HG03521 (cell line): ENCODE measurements at regions not wholly inside any gene's neighbourhood (a gene's known extent, or its start where the extent isn't known, plus 50 kb on each side); places are given as distances from the start of the nearest gene placed in this dataset.
"Not testable (repeated sequence)": the region's sequence is repeated elsewhere in the genome, so short reads cannot be mapped to it uniquely, and the experiment has no call there.

Experiments used
- ATAC-seq: cut with Tn5 transposase; IDR thresholded peaks from one replicate; pipeline ENCODE4 v1.9.1; 2021; ENCODE audit warnings: mild to moderate bottlenecking, moderate library complexity; ENCODE audit not compliant: unreplicated experiment

DNA sequence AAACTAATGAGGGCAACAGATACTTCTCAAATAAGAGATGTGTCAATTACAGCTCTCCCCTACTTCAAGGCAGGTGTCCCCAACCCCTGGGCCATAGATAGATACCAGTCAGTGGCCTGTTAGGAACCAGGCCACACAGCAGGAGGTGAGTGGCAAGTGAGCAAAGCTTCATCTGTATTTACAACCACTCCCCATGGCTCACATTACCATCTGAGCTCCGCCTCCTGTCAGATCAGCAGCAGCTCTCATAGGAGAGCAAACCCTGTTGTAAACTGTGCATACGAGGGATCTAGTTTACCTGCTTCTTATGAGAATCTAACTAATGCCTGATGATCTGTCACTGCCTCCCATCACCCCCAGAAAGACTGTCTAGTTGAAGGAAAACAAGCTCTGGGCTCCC, 422.1 kb downstream of the GJA1 start:
- ATAC-seq = no peak

DNA sequence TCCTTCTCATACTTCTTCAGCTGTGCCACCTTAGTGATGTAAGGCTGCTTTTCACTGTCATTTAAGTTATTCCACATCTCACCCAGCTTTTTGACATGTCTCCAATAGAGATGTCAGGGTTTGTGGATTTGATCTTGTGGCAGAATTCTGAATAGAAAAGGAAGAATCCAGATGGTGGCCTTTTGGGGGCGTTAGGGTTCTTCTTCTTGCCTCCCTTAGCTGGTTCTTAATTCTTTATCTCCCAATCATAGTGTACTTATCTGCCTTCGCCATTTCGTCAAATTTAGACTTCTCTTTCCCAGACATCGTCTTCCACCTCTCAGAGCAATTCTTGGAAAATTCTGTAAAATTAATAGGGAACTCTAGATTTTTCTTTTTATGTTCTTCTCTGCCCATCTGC, 422.9 kb downstream of the GJA1 start:
- ATAC-seq = no peak

DNA sequence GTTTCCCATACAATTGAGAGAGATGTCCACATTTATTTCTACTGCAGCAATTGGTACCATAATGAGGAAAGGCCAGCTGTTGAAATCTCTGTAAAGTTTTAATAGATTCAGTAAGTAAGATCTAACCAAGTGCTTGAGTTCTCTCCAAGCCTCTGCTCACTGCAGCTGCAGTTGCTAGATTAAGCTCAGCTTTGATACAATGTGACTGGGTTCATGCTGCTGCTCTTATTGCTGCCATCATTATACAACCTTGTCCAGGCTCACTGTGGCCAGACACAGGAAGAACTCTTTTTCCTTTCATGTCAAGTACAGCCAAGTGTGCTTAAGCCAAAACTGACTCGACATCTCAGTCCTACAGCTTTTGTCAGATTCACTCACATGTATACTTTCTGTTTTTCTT, 423.5 kb downstream of the GJA1 start:
- ATAC-seq = no peak

DNA sequence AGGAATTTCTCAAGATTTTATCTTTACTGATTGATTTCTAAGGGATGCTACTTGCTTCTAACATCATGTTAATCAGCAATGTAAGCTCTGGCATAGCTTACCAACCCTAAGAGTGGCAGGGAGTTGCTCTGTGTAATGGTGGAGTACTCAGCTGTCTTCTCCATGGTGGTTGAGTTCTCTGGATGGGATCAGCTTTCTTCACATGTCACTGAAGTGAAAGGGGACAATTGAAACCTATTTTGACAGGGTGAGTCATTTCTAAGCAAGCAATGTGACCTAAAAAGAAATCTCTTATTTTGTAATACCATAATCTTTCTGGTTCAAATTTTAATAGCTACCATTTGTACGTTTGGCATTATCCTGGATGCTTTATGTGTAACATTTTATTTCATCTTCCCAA, 430.4 kb downstream of the GJA1 start:
- no peak for ATAC-seq

DNA sequence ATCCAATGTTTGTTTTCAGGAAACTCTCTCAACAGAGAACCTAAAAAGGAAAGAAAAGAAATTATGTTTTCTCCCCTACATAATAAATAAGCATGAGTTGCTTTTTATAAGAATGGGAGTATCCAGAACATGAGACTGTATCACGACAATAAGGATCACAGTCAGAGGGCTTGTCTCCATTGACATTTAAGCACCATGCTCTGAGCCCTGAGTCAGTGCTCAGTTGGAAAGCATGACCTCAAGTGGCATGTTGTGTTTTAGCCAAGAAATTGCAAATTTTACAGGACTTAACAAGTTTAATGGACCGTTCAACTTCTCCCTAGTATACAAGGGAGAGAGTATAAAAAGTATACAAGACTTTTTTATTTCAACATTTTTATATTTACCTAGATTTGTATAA, 431.6 kb downstream of the GJA1 start:
- ATAC-seq = no peak

DNA sequence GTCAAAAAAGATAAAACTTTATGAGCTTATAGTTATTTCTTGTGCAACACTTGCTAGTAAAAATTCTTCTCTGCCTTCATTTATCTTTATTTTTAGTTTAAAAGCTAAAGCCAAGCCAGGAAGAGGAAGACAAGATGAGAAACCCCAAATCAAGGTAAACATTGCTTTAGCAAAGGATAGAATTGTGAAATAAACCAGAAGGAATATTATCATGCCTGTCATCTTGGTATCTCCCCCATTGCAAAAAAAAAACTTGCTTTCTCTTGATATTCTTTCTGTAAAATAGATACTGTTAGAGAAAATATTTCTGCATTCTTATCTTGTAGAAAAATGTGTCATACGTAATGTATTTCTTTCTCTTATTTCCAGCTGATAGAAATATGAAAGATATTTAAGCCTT, 432.8 kb downstream of the GJA1 start:
- no peak for ATAC-seq

DNA sequence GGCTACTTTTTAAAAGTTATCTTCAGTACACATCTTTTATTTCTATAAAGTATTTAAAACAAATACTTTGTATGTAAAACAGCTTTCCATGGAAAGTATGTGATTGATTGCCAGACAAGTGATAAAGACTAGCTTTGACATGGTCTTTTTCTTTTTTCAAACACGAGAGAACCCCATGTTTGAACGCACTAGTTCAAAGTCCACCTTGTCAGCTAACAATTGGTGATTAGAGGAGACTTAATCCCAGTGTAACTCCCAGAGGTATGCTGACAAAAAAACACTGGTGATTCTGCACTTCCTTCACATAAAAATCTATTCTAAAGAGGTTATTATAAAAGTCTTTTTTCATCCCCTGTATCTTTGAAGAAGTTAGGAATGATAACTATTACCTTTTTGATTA, 438.1 kb downstream of the GJA1 start:
- ATAC-seq = no peak

DNA sequence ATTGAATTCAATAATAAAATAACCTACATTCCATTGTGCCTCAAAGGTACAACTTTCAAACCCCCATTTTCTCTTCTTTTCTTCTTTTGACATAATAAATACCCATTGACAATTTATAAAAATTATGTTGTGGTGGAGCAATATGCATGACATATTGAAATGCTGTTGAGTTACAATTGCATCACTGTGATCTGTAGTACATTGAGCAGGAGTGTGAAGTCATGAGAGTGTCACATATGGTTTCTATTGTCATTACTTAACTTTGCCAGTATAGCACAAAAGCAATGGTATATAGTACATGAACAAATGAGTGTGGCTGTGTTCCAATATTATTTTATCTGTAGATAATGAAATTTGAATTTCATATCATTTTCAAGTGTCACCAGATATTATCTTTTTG, 441.3 kb downstream of the GJA1 start:
- no peak for ATAC-seq

DNA sequence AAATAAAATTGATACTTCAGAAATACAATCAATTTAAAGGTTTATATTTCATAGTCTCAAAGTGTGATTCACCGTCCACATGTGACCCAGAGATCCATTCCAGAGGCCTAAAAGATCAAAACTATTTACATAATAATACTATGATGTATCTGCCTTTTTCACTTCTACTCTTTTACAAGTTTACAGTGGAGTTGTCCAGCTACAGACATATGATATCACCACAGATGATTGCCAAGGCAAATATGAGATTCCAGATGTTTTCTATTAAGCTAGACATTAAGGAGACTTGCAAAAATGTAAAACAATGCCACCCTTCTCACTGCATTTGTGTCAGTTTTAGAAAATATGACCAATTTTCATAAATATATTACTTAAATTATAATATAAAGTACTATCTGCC, 443.7 kb downstream of the GJA1 start:
- ATAC-seq = no peak

DNA sequence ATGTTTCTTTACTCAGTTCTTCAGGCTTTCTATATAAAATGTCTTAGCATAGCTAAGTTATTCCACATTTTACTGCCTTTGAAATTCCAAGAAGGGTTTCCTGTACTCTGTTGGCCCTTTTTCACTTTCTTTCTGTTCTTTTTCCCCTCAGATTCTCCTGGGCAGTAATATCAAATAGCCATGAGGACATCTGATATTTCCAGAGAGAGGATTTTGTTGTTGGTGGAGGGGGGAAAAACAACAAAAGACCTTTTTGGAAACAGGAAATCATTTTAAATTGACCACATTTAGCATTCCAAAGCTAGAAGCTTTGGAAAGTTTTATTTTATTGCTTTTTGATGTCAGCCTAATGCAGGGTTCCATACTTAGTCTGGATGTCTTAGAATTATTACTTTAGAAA, 445.4 kb downstream of the GJA1 start:
- ATAC-seq = no peak

DNA sequence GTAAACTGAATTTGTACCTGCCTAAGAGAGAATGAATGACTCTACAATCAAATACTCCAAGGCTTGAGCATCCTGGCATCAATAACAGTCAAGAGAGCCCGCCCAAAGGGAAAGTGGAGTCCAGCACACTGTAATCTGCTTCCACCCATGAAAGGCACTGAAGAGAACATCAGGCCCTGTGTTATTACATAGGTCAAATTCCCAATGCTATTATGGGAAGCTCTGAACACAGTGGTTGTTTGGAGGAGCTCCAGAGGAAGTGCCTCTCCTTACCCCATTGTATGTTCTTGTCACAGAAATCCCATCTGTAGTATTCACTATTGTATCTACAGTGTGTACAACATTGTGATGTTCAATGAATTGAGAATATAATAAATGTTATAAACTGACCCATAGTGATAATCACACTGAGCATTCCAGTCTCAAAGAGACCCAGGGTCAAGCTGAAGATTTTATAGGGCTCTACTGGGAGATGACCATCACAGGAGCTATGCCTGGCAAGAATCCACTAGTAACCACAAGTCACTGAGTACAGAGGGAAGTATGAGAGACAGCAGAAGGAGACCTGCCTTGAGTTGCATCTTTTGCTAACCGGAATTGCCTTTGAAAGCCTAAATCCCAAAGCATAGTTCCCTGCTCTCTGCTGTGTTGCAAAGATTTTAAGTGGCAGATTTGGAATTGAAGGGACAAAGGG, 446.7 kb downstream of the GJA1 start:
- ATAC-seq = no peak

DNA sequence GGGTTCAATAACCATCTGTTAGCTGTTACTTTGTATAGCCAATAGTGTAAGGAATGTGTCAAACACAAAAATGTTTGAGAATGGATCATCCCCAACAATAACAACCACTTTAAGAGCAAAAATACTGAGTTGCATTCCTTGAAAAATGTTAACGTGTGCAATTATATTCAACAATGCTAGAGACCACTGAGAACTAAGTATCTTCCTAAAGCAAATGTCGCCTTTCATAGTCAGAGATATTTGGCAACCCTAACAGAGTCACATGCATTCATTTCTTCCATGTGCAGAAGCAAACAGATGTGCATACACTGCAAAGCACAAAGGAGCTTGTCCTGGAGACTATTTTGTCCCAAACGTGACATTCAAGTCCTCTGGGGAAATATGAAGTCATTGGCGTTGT, 448.6 kb downstream of the GJA1 start:
- ATAC-seq = no peak

DNA sequence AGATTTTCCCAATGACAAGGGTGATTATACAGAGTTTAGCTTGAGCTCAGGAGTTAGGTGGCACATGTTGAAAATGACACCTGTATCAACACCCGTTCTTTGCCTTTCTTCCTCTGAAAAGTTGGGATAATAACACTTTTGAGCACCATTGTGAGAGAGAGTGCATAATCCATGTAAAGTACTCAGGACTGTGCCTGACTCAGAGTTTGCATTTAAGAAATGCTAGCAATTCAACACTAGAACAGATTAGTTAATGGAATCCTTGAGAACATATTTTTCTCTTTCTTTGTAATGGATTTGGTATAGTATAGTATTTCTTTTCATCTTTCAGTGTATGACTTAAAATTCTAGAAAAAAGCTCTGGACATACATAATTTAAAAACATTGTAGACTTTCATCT, 449.2 kb downstream of the GJA1 start:
- ATAC-seq = no peak

DNA sequence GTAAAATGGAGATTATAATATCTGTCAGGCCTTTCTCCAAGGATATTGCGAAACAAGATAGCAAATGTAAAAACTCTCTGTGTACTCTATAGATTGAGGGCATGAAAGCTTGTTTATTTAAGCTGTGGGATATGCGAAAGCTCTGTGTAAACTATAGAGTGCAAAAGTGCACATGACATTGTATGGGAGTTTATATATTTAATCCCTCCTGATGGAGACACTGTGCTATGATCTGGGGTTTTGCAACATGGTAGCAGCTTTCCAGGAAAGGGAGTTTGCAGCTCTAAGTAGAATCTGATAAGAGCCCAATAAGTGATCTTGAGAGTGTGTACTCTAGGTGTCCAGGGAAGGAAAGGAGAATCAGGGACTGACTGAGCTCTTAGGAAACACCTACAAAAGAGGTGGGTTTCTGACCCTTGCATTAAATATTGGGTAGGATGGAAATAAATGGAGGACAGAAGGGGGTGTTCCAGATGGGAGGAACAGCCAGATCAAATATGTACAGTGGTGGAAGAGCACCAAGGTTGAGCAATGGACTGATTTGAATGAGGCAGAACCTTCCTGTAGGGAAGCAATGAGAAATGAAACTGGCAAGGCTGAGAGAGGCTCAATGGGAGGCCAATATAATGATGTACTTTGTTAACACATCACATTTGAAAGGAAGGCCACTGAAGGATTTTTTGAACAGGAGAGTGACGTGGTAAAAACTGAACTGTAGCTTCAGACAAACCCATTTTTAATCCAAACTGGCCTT, 450.1 kb downstream of the GJA1 start:
- no peak for ATAC-seq

DNA sequence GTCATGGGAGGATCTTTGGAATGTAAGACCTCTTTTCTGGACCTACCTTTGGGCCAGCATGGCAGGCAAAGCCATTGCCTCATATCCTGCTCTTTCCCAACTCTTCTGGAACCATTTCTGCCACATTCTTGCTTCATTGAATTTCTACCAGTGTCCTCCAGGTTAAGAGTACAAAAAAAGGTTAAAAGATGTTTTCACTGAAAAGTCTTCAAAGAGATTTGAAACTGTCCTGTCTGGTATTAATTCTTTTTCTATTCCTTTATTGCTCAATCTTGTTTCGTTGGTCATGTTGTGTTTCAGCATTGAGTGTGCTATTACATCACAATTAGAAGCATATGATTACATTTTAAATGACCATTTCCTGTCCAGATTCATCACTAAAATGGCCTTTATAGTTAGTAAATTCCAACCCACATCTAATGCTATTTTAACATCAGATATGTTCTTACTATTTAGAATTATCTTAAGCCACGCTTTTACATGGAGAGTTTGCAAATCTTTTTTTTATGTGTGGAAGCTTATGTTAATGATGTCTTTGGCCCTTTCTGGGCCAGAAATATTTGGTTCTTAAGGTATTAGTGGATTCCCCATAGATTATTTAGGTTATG, 450.9 kb downstream of the GJA1 start:
- no peak for ATAC-seq

DNA sequence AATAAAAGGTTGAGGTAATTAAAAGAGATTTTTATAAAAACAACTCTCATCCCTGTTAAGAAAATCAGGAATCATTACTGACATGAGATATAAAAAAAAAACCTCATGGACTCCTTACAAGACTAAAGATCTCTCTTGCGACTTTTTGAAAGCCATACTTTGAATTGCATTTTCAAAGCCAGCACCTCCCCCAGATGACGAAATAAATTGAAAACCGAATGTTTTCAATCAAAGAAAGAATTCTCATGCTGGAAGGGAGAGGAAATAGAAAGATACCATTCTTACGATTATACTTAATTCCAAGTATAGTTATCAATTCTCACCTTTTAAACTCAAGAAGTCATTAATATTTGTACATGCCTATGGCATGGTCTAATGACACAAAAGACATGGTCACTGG, 452.3 kb downstream of the GJA1 start:
- ATAC-seq = no peak

DNA sequence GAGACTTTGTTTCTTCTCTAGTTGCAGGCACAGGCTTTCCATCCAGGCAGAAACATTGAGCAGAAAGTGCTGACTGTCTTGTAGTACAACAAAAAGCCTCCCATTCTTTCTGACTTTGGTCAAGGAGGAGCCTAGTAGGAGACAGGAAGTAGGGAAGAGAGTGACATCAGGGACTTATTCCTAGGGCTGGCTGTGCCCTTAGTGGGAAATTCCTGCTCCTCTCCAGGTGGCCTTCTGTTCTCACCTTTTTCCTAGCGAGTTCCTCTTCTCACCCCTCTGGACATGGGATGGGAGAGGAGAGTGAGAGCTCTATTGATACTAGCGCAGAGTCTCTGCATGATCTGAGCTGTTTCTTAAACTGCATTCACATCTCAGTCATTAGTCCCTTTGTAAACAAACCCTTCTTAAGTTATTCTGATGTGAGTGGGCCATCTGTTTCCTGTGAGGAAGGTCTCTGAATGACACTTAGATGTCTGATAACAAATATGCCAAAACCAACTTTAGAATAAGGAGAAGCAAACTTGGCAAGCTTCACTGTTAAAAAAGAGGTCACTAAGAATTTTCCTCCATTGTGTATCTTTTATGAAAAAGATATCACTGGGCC, 455.0 kb downstream of the GJA1 start:
- no peak for ATAC-seq

DNA sequence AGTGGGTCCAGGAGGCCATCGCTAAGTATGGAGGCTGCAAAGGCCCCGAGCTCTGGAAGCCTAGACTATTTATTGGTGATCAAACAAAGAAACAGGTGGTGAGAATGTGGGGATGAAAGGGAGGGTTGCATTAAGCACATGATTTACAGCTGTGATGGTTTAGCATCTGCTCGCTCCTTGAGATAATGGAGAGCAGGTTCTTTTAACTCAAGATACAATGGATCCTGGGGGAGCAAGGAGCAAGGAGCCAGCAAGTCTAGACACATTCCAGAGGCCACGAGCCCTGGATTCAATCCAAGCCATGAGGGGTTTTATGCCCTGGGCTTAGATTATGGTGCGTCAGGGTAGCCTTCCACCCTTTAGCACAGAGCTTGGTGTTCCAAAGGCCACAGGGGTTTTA, 460.3 kb downstream of the GJA1 start:
- not testable (repeated sequence) for ATAC-seq

DNA sequence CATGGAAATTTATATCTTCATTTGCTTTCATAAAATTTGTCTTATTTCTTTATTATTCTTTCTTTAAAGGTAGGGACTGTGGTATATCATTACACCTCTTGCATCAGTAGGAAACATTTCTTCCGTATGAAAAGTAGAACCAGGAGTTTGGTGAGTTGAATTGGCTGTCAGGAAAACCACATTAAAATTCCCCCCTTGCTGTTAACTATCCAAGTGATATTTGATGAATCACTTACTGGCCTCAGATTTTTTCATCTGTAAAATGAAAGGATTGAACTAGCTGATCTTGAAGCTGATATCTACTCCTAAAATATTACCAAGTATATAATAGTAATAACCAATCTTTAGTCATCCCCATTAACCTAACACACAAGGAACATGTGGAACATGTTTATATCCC, 460.9 kb downstream of the GJA1 start:
- no peak for ATAC-seq

DNA sequence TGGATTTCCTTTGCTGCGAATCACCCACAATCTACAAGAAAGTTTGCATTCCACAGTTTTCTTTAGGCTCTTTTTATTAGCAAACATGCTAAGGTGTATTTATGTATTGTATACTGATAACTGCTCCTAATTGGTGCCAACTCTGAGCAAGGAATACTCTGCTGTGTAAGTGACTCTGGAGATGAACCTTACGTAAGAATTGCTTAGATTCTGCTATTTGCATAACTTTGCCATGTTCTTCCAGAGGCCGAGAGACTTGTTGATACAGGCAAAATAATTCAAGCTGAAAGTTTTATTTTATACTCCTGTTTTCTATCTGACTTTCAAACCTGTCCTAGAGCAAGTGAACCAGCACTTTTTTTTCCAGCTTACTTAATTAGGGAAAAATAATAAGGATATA, 461.3 kb downstream of the GJA1 start:
- no peak for ATAC-seq

DNA sequence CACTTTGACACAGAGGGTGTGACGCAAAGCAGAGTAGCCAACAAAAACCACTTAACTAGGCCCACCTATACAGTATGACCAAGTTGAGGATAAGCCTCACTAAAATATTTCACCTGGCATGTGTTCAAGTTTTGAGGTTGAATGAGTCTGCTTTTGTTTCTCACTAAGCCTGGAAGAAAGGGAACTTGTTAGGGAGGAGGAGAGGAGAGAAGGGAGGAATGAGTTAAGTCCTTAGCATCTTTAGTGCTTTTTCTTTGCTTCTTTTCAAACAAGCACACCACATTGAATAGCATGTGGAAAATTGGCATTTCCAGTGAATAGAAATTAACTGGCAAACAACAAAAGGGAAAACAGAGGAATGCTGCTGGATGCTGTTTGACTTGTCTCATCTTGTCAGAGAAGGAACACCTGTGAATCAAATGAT, 461.9 kb downstream of the GJA1 start:
- no peak for ATAC-seq

DNA sequence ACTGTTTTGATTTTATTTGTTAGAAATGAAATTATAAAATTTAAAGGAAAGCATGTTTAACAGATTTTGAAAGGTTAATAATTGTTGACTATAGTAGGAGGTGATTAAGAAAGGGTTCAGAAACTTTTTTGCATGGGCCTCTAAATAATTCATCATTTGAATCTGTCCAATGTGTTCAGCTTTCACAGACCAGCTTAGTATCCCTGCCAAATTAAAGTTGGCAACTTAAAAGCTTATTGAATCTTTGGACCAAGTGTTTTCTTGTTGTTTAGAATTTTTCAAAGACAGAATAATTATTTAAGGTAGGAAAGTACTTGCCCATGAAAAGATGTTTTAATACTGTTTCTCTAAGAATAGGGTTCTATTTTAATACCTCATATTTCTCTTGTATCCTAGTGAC, 466.0 kb downstream of the GJA1 start:
- ATAC-seq = no peak
